K562 (cell line): ENCODE measurements at regions not wholly inside any gene's neighbourhood (a gene's known extent, or its start where the extent isn't known, plus 50 kb on each side); places are given as distances from the start of the nearest gene placed in this dataset.
"Not testable (repeated sequence)": the region's sequence is repeated elsewhere in the genome, so short reads cannot be mapped to it uniquely, and the experiment has no call there.

Source experiments
- ATAC-seq: fragments of 200-7000 bp; cut with Tn5 transposase; 3 replicates; pipeline ENCODE4 v1.9.1; 2020; ENCODE audit warnings: moderate library complexity
- BruUV-seq: library from RNA; stranded (reverse); fragments of 400-500 nt; replicated peaks from 2 replicates; lab custom pipeline; 2021; lab: Mats Ljungman, UMichigan
- CTCF ChIA-PET: fragments of 300-600 bp; formaldehyde crosslinking; extraction: SDS; loops from one replicate; lab custom pipeline; 2021; ENCODE audit warnings: low intra/inter-chr PET ratio; lab: Yijun Ruan, JAX
- POLR2A ChIA-PET: fragments of 300-600, 350-650 bp; sonication (Branson Sonifier 250); formaldehyde crosslinking; extraction: SDS; loops from one replicate; lab custom pipeline; 2021; ENCODE audit warnings: antibody characterized with exemption, inconsistent platforms; lab: Yijun Ruan, JAX
- DNase-seq, 4 experiments: peaks; one replicate each; pipeline versions ENCODE4 v3.0.0 to v3.0.0-alpha.2; 2011 to 2018; ENCODE audit warnings: low spot score in 3 of 4, mixed read lengths in 3 of 4; ENCODE audit errors: extremely low read depth in 1 of 4
- FAIRE-seq: peaks from 2 replicates; lab custom pipeline; 2011; peaks lifted over from hg19 to GRCh38; lab: Jason Lieb, UNC
- H2AFZ ChIP-seq: 2 replicates; pipeline ENCODE4 v1.6.0; 2011; ENCODE audit warnings: low read depth, low read length, control low read depth, inconsistent platforms
- H3K27ac ChIP-seq: fragments of 200-600 bp; 3 replicates; pipeline ENCODE4 v1.8.0; 2011; ENCODE audit warnings: low read depth, mild to moderate bottlenecking, control low read depth, inconsistent platforms, low read length, moderate library complexity, mixed read lengths; ENCODE audit errors: extremely low read depth
- H3K27me3 ChIP-seq, 2 experiments: fragments of 300-600 bp in 1 of 2; 2 replicates in 1 of 2; 3 replicates in 1 of 2; pipeline versions ENCODE4 v1.6.0 to v1.8.0; 2011; ENCODE audit warnings: inconsistent platforms in 2 of 2, low read length in 2 of 2, mild to moderate bottlenecking in 1 of 2, mixed read lengths in 1 of 2, moderate library complexity in 1 of 2; ENCODE audit not compliant: control insufficient read depth in 2 of 2, insufficient read depth in 2 of 2
- H3K36me3 ChIP-seq: fragments of 300-600 bp; 3 replicates; pipeline ENCODE4 v1.8.0; 2011; ENCODE audit warnings: mild to moderate bottlenecking, low read length, inconsistent platforms; ENCODE audit not compliant: control insufficient read depth, insufficient read depth
- H3K4me1 ChIP-seq, 2 experiments: fragments of 200-600 bp in 1 of 2; replicated peaks in 1 of 2; 2 replicates in 1 of 2; 3 replicates in 1 of 2; pipeline versions ENCODE4 v1.5.1 to v1.8.0; 2011; ENCODE audit warnings: inconsistent platforms in 2 of 2, low read length in 2 of 2, mild to moderate bottlenecking in 1 of 2, mixed read lengths in 1 of 2, moderate library complexity in 1 of 2; ENCODE audit not compliant: control insufficient read depth in 2 of 2, insufficient read depth in 2 of 2
- H3K4me2 ChIP-seq: 2 replicates; pipeline ENCODE4 v1.6.1; 2011; ENCODE audit warnings: low read length, control low read depth, inconsistent platforms, mixed read lengths; ENCODE audit not compliant: insufficient read depth
- H3K4me3 ChIP-seq: fragments of 200-600 bp; sonication (generic), shearing (Covaris generic); 2 replicates; pipeline ENCODE4 v1.5.1; 2016; ENCODE audit warnings: control low read depth, inconsistent platforms
- H3K79me2 ChIP-seq: fragments of 200-600 bp; 3 replicates; pipeline ENCODE4 v1.8.0; 2011; ENCODE audit warnings: low read length, inconsistent platforms; ENCODE audit not compliant: control insufficient read depth, insufficient read depth
- H3K9ac ChIP-seq, 2 experiments: 2 replicates each; pipeline versions ENCODE4 v1.6.0 to v1.6.1; 2011; ENCODE audit warnings: low read depth in 2 of 2, low read length in 2 of 2, control low read depth in 1 of 2, inconsistent platforms in 1 of 2, mild to moderate bottlenecking in 1 of 2, mixed read lengths in 1 of 2; ENCODE audit not compliant: insufficient read depth in 1 of 2
- H3K9me1 ChIP-seq: one replicate; pipeline ENCODE4 v1.6.0; 2011; ENCODE audit warnings: inconsistent platforms, mild to moderate bottlenecking, low read length, moderate library complexity; ENCODE audit not compliant: control insufficient read depth, insufficient read depth
- H3K9me3 ChIP-seq: replicated peaks from 2 replicates; pipeline ENCODE4 v1.5.1; 2011; ENCODE audit warnings: low read depth, low read length, inconsistent platforms; ENCODE audit not compliant: control insufficient read depth, insufficient read depth
- H4K20me1 ChIP-seq: replicated peaks from 2 replicates; pipeline ENCODE4 v1.6.1; 2011; ENCODE audit warnings: low read length, inconsistent platforms, mixed read lengths; ENCODE audit not compliant: control insufficient read depth, insufficient read depth
- CTCF ChIP-seq, 3 experiments: IDR thresholded peaks in 2 of 3; conservative IDR thresholded peaks in 1 of 3; 2 replicates each; pipeline ENCODE4 v1.5.1; 2011 to 2012; ENCODE audit warnings: low read length in 3 of 3, mild to moderate bottlenecking in 3 of 3, control low read depth in 2 of 3, improper control_type of control experiment in 1 of 3, inconsistent platforms in 1 of 3, low read depth in 1 of 3, mixed read lengths in 1 of 3, moderate library complexity in 1 of 3; ENCODE audit not compliant: insufficient read depth in 2 of 3
- HDAC1 ChIP-seq, 2 experiments: fragments of 450-650 bp; IDR thresholded peaks; 2 replicates each; pipeline ENCODE4 v1.6.1; 2016 to 2017; ENCODE audit warnings: inconsistent platforms in 1 of 2, mild to moderate bottlenecking in 1 of 2, moderate library complexity in 1 of 2
- KDM2B ChIP-seq: fragments of 250-450 bp; sonication (Bioruptor Pico); IDR thresholded peaks from 2 replicates; pipeline ENCODE4 v1.8.0; 2021; ENCODE audit warnings: mild to moderate bottlenecking, moderate library complexity
- NR1H2 ChIP-seq: sonication (generic); formaldehyde crosslinking; IDR thresholded peaks from 2 replicates; pipeline ENCODE4 v1.4.0; 2020; ENCODE audit warnings: mild to moderate bottlenecking, missing genetic modification reagents
- PKNOX1 ChIP-seq: fragments of 450-650 bp; IDR thresholded peaks from 2 replicates; pipeline ENCODE4 v1.6.1; 2016
- POLR2A ChIP-seq: fragments of 450-650 bp; conservative IDR thresholded peaks from 2 replicates; pipeline ENCODE4 v1.6.1; 2016
- POLR2G ChIP-seq: fragments of 200-400 bp; formaldehyde crosslinking; IDR thresholded peaks from 2 replicates; pipeline ENCODE4 v1.6.1; 2017; ENCODE audit warnings: low read depth, mild to moderate bottlenecking, antibody characterized with exemption, low read length, moderate library complexity
- SMAD1 ChIP-seq: fragments of 150-350 bp; IDR thresholded peaks from 2 replicates; pipeline ENCODE4 v1.6.1; 2014; ENCODE audit warnings: low read length, low read depth; ENCODE audit not compliant: partially characterized antibody
- SP1 ChIP-seq: sonication (generic); formaldehyde crosslinking; IDR thresholded peaks from 2 replicates; pipeline ENCODE4 v1.8.1; 2022; ENCODE audit warnings: mild to moderate bottlenecking, missing genetic modification reagents
- ZNF41 ChIP-seq: fragments of 250-450 bp; sonication (Bioruptor Pico); conservative IDR thresholded peaks from 2 replicates; pipeline ENCODE4 v1.4.0; 2020; ENCODE audit warnings: mild to moderate bottlenecking
- ZNF431 ChIP-seq: sonication (generic); formaldehyde crosslinking; IDR thresholded peaks from 2 replicates; pipeline ENCODE4 v1.8.0; 2022; ENCODE audit warnings: mild to moderate bottlenecking, missing genetic modification reagents
- ZNF707 ChIP-seq: fragments of 250-450 bp; sonication (Bioruptor Pico); conservative IDR thresholded peaks from 2 replicates; pipeline ENCODE4 v1.8.0; 2022; ENCODE audit warnings: inconsistent platforms, mild to moderate bottlenecking, moderate library complexity
- ZNF740 ChIP-seq, 3 experiments: fragments of 200-800 bp in 1 of 3; sonication (Bioruptor generic) in 1 of 3; sonication (generic) in 1 of 3; formaldehyde crosslinking in 1 of 3; IDR thresholded peaks; 2 replicates each; pipeline versions ENCODE4 v1.6.1 to v1.8.0; 2016 to 2022; ENCODE audit warnings: mild to moderate bottlenecking in 2 of 3, missing compliant biosample characterization in 2 of 3, missing genetic modification characterization in 2 of 3, missing genetic modification reagents in 1 of 3
- WGBS: fragments of 100-300 bp; shearing (Covaris generic); methylation state at CpG from one replicate; pipeline ENCODE4 v1.1.6; 2016; ENCODE audit warnings: low coverage, mixed read lengths; ENCODE audit not compliant: insufficient coverage; ENCODE audit errors: missing lambda C conversion rate; 5-methylcytosine and 5-hydroxymethylcytosine counted together
- in situ Hi-C: fragments of 300-500 bp; cut with MboI; formaldehyde crosslinking; loops from 4 replicates; pipeline ENCODE4 v1.15.0; 2018; ENCODE audit warnings: inconsistent platforms, mixed read lengths
- intact Hi-C: fragments of 100-400 bp; cut with micrococcal nuclease; formaldehyde crosslinking; loops from 2 replicates; pipeline ENCODE4 v1.14.2; 2022

- TF ChIP-seq HDAC1 (IDR thresholded peaks at IDR 0.05) (no peak), ZNF41 (no peak), ZNF431 (no peak), ZNF740 (CRISPR knock-in tag; IDR thresholded peaks at IDR 0.05) (no peak), ZNF740 (tag; IDR thresholded peaks at IDR 0.05) (no peak), PKNOX1 (no peak), POLR2A (no peak), POLR2G (no peak), NR1H2 (CRISPR knock-in tag) (no peak)
These were observed 188.1 kb upstream of the SLC35B3 start (continued) for GRCh38 chr6:8623441-8623840.

GRCh38 chr6:8619853-8620252 lies 184.5 kb upstream of the SLC35B3 start:
- Histone ChIP-seq H2AFZ (no peak overlapping the region), H3K4me3 (no peak overlapping the region), H3K79me2 (no peaks in the 10 kb centered on the region), H4K20me1 (no peaks in the 10 kb centered on the region), H3K27ac (no peak overlapping the region), H3K9ac (no peak overlapping the region), H3K4me1 (no peaks in the 10 kb centered on the region), H3K4me2 (no peak overlapping the region), H3K9me3 (no peaks in the 10 kb centered on the region), H3K36me3 (no peaks in the 10 kb centered on the region), H3K9me1 (no peaks in the 10 kb centered on the region), H3K27me3 (no peaks in the 10 kb centered on the region)
- FAIRE-seq = no peak
- CTCF ChIA-PET = no interaction called here
- ATAC-seq = no peak
- no TSS peak for BruUV-seq
- in situ Hi-C loops (no loop called here), intact Hi-C loops (no loop called here)
- POLR2A ChIA-PET = no interaction called here
- TF ChIP-seq KDM2B (CRISPR knock-in tag) (no peak), SMAD1 (no peak), CTCF (IDR thresholded peaks at IDR 0.05 in 2 of 3, conservative IDR thresholded peaks at IDR 0.05 in 1 of 3; ENCODE audit: insufficient read depth in 2 of 3, low read depth in 1 of 3, low read length in 3 of 3) (no peak), SP1 (no peak), ZNF707 (CRISPR knock-in tag) (no peak)
- no peak for DNase-seq
- WGBS = 0% methylated on average over 6 of the region's 8 CpGs

GRCh38 chr6:8619408-8619807 lies 184.1 kb upstream of the SLC35B3 start:
- in situ Hi-C loops, BruUV-seq, CTCF ChIA-PET: not testable (repeated sequence)

More at GRCh38 chr6:8619408-8619807, 184.1 kb upstream of the SLC35B3 start:
- POLR2A ChIA-PET, H3K9ac ChIP-seq, H3K9me3 ChIP-seq, H3K27ac ChIP-seq, H3K4me2 ChIP-seq, ATAC-seq, H3K36me3 ChIP-seq, H3K9me1 ChIP-seq, H3K27me3 ChIP-seq, H3K79me2 ChIP-seq, DNase-seq, intact Hi-C loops, H3K4me1 ChIP-seq, H3K4me3 ChIP-seq, H4K20me1 ChIP-seq, H2AFZ ChIP-seq, FAIRE-seq: not testable (repeated sequence)
- 0% methylated on average over 5 of the region's 5 CpGs for WGBS
